Progenitor cell of endocrine pancreas (in vitro differentiated cells): ENCODE measurements at regions not wholly inside any gene's neighbourhood (a gene's known extent, or its start where the extent isn't known, plus 50 kb on each side); places are given as distances from the start of the nearest gene placed in this dataset.

Experiments
- DNase-seq: peaks from one replicate; pipeline ENCODE4 v3.0.0; 2021; ENCODE audit warnings: low spot score; ENCODE audit not compliant: unreplicated experiment
- H3K27ac Mint-ChIP-seq: 2 replicates; pipeline ENCODE4 v1.8.0; 2021; ENCODE audit warnings: mild to moderate bottlenecking, moderate library complexity, mixed read lengths
- H3K27me3 Mint-ChIP-seq: 2 replicates; pipeline ENCODE4 v1.8.0; 2021; ENCODE audit warnings: mixed read lengths
- H3K36me3 Mint-ChIP-seq: 2 replicates; pipeline ENCODE4 v1.8.0; 2022; ENCODE audit warnings: mixed read lengths; ENCODE audit not compliant: insufficient read depth
- H3K4me1 Mint-ChIP-seq: 2 replicates; pipeline ENCODE4 v1.8.0; 2021; ENCODE audit warnings: low read depth, mixed read lengths
- H3K4me3 Mint-ChIP-seq: 2 replicates; pipeline ENCODE4 v1.8.0; 2021; ENCODE audit warnings: low read depth, mild to moderate bottlenecking, moderate library complexity, mixed read lengths
- H3K9me3 Mint-ChIP-seq: 2 replicates; pipeline ENCODE4 v1.8.0; 2021; ENCODE audit warnings: low read depth, mixed read lengths
- CTCF ChIP-seq: fragments of 200-600 bp; sonication (generic); IDR thresholded peaks from one replicate; pipeline ENCODE4 v1.5.0; 2021; ENCODE audit warnings: antibody characterized with exemption, mild to moderate bottlenecking; ENCODE audit not compliant: unreplicated experiment

GRCh38 chr1:234710936-234711724 lies 101.2 kb upstream of the IRF2BP2 start:
- Mint-ChIP-seq H3K4me1 (peaks cover 41% of the 10 kb centered on the region), H3K4me3 (no peak overlapping the region), H3K27ac (peak overlapping the region; percentile 52), H3K27me3 (no peaks in the 10 kb centered on the region), H3K36me3 (no peaks in the 10 kb centered on the region), H3K9me3 (peaks cover 3% of the 10 kb centered on the region)
- TF ChIP-seq CTCF: no peak
- DNase-seq: no peak

GRCh38 chr1:234710381-234710780 lies 100.4 kb upstream of the IRF2BP2 start:
- no peak overlapping the region for H3K4me3 Mint-ChIP-seq
- no peak for DNase-seq
- no peaks in the 10 kb centered on the region for H3K36me3 Mint-ChIP-seq
- no peaks in the 10 kb centered on the region for H3K27me3 Mint-ChIP-seq
- no peak for TF ChIP-seq CTCF
- no peak overlapping the region for H3K27ac Mint-ChIP-seq
- H3K4me1 Mint-ChIP-seq: peaks cover 35% of the 10 kb centered on the region
- H3K9me3 Mint-ChIP-seq: peaks cover 3% of the 10 kb centered on the region

- no peaks in the 10 kb centered on the region for H3K36me3 Mint-ChIP-seq
- no peak for TF ChIP-seq CTCF
- H3K27ac Mint-ChIP-seq: peak overlapping the region; percentile 30
- H3K4me3 Mint-ChIP-seq: no peak overlapping the region
- DNase-seq: no peak
- H3K27me3 Mint-ChIP-seq: no peaks in the 10 kb centered on the region
- peaks cover 3% of the 10 kb centered on the region for H3K9me3 Mint-ChIP-seq
- peaks cover 33% of the 10 kb centered on the region for H3K4me1 Mint-ChIP-seq
These were observed 99.7 kb upstream of the IRF2BP2 start for GRCh38 chr1:234709473-234710228.

GRCh38 chr1:234708700-234709395 lies 98.9 kb upstream of the IRF2BP2 start:
- H3K4me1 Mint-ChIP-seq: peaks cover 31% of the 10 kb centered on the region
- no peaks in the 10 kb centered on the region for H3K36me3 Mint-ChIP-seq
- DNase-seq: no peak
- H3K27ac Mint-ChIP-seq: peak overlapping the region; percentile 21
- peaks cover 3% of the 10 kb centered on the region for H3K9me3 Mint-ChIP-seq
- TF ChIP-seq CTCF: no peak
- H3K27me3 Mint-ChIP-seq: no peaks in the 10 kb centered on the region
- no peak overlapping the region for H3K4me3 Mint-ChIP-seq

GRCh38 chr1:234707641-234708040 lies 97.7 kb upstream of the IRF2BP2 start:
- H3K9me3 Mint-ChIP-seq: peaks cover 3% of the 10 kb centered on the region
- H3K27me3 Mint-ChIP-seq: peaks cover 6% of the 10 kb centered on the region
- peaks cover 24% of the 10 kb centered on the region for H3K4me1 Mint-ChIP-seq
- H3K27ac Mint-ChIP-seq: no peak overlapping the region
- DNase-seq: no peak
- no peak for TF ChIP-seq CTCF
- no peak overlapping the region for H3K4me3 Mint-ChIP-seq
- no peaks in the 10 kb centered on the region for H3K36me3 Mint-ChIP-seq
